H1 (cell line): ENCODE measurements at regions not wholly inside any gene's neighbourhood (a gene's known extent, or its start where the extent isn't known, plus 50 kb on each side); places are given as distances from the start of the nearest gene placed in this dataset.

ENCODE experiments used
- CREB1 ChIP-seq: IDR thresholded peaks from 2 replicates; pipeline ENCODE4 v1.6.1; 2012; ENCODE audit warnings: inconsistent platforms
- EP300 ChIP-seq, 2 experiments: IDR thresholded peaks; 1 replicate in 1 of 2; 2 replicates in 1 of 2; pipeline ENCODE4 v1.6.1; 2011 to 2012; ENCODE audit warnings: low read depth in 2 of 2, low read length in 2 of 2, mild to moderate bottlenecking in 2 of 2, borderline replicate concordance in 1 of 2, inconsistent platforms in 1 of 2, moderate library complexity in 1 of 2
- GTF2F1 ChIP-seq: IDR thresholded peaks from 2 replicates; pipeline ENCODE4 v1.6.1; 2012; ENCODE audit warnings: low read depth, low read length, improper control_type of control experiment, borderline replicate concordance
- NANOG ChIP-seq: IDR thresholded peaks from 2 replicates; pipeline ENCODE4 v1.6.1; 2011; ENCODE audit warnings: low read length, low read depth, mild to moderate bottlenecking, inconsistent platforms; ENCODE audit not compliant: insufficient read depth, poor library complexity, severe bottlenecking
- NRF1 ChIP-seq: IDR thresholded peaks from 2 replicates; pipeline ENCODE4 v1.6.1; 2011; ENCODE audit warnings: mild to moderate bottlenecking, low read depth, low read length, improper control_type of control experiment
- POLR2A ChIP-seq, 2 experiments: IDR thresholded peaks; 1 replicate in 1 of 2; 2 replicates in 1 of 2; pipeline ENCODE4 v1.6.1; 2011; ENCODE audit warnings: low read depth in 2 of 2, low read length in 2 of 2, mild to moderate bottlenecking in 2 of 2; ENCODE audit errors: control extremely low read depth in 1 of 2
- RBBP5 ChIP-seq: IDR thresholded peaks from 2 replicates; pipeline ENCODE4 v1.7.1; 2012; ENCODE audit warnings: low read depth, mild to moderate bottlenecking, inconsistent platforms, low read length, moderate library complexity, borderline replicate concordance
- SAP30 ChIP-seq: fragments of 300-600 bp; sonication (generic); IDR thresholded peaks from 2 replicates; pipeline ENCODE4 v1.7.1; 2012; ENCODE audit warnings: low read length, moderate library complexity, mild to moderate bottlenecking, inconsistent platforms; ENCODE audit not compliant: insufficient read depth, insufficient replicate concordance
- SP2 ChIP-seq: IDR thresholded peaks from 2 replicates; pipeline ENCODE4 v1.6.1; 2012; ENCODE audit warnings: mild to moderate bottlenecking, low read length, inconsistent platforms
- TF ChIP-seq, protein P1 (sequence below), 3 experiments: IDR thresholded peaks; 1 replicate in 2 of 3; 2 replicates in 1 of 3; pipeline versions ENCODE4 v1.5.1 to v1.6.1; 2011; ENCODE audit warnings: low read length in 3 of 3, mild to moderate bottlenecking in 3 of 3, inconsistent platforms in 2 of 3, low read depth in 1 of 3, moderate library complexity in 1 of 3; ENCODE audit not compliant: insufficient read depth in 1 of 3; ENCODE audit errors: control extremely low read depth in 1 of 3
- TF ChIP-seq, protein P2 (sequence below): IDR thresholded peaks from 2 replicates; pipeline ENCODE4 v1.6.1; 2012; ENCODE audit warnings: inconsistent platforms
- TF ChIP-seq, protein P3 (sequence below): IDR thresholded peaks from 2 replicates; pipeline ENCODE4 v1.6.1; 2011; ENCODE audit warnings: low read depth, mild to moderate bottlenecking, low read length; ENCODE audit not compliant: insufficient read depth

DNA sequence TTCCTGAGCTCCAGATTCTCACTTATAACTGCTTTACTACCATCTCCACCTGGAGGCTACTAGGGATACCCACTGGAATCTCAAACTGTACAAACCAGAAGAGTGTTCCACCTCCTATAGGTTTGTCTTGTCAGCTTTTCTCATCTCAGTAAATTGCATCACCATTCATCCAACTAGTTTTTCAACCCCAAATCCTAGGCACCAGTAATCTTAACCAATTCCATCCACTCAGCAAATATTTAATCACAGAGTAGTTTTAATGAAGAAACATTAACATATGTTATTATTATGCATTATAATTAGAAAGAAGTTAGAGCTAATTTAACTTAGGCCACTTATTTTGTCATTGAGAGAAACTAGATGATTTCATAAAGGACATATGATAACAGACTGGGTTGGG is 635.0 kb downstream of the DCDC2C start:
- TF ChIP-seq RBBP5 (no peak), EP300 (IDR thresholded peaks at IDR 0.05; ENCODE audit: borderline replicate concordance in 1 of 2, low read depth in 2 of 2, low read length in 2 of 2) (no peak), CREB1 (no peak), SP2 (no peak), NANOG (no peak), NRF1 (no peak), SAP30 (no peak), POLR2A (IDR thresholded peaks at IDR 0.05; ENCODE audit: control extremely low read depth in 1 of 2, low read depth in 2 of 2, low read length in 2 of 2) (no peak), GTF2F1 (no peak)
- TF ChIP-seq, protein P1, sequence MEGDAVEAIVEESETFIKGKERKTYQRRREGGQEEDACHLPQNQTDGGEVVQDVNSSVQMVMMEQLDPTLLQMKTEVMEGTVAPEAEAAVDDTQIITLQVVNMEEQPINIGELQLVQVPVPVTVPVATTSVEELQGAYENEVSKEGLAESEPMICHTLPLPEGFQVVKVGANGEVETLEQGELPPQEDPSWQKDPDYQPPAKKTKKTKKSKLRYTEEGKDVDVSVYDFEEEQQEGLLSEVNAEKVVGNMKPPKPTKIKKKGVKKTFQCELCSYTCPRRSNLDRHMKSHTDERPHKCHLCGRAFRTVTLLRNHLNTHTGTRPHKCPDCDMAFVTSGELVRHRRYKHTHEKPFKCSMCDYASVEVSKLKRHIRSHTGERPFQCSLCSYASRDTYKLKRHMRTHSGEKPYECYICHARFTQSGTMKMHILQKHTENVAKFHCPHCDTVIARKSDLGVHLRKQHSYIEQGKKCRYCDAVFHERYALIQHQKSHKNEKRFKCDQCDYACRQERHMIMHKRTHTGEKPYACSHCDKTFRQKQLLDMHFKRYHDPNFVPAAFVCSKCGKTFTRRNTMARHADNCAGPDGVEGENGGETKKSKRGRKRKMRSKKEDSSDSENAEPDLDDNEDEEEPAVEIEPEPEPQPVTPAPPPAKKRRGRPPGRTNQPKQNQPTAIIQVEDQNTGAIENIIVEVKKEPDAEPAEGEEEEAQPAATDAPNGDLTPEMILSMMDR (IDR thresholded peaks at IDR 0.05; ENCODE audit: control extremely low read depth in 1 of 3, insufficient read depth in 1 of 3, low read depth in 1 of 3, low read length in 3 of 3), result no peak
- TF ChIP-seq, protein P2, sequence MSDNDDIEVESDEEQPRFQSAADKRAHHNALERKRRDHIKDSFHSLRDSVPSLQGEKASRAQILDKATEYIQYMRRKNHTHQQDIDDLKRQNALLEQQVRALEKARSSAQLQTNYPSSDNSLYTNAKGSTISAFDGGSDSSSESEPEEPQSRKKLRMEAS, result no peak
- TF ChIP-seq, protein P3, sequence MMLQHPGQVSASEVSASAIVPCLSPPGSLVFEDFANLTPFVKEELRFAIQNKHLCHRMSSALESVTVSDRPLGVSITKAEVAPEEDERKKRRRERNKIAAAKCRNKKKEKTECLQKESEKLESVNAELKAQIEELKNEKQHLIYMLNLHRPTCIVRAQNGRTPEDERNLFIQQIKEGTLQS, result no peak
